MCF 10A (cell line): ENCODE measurements at regions not wholly inside any gene's neighbourhood (a gene's known extent, or its start where the extent isn't known, plus 50 kb on each side); places are given as distances from the start of the nearest gene placed in this dataset.

Experiments used
- BruUV-seq: library from RNA; stranded (reverse); fragments of 400-500 nt; replicated peaks from 2 replicates; lab custom pipeline; 2021; lab: Mats Ljungman, UMichigan
- CTCF ChIA-PET: fragments of 300-600 bp; sonication (Branson Sonifier 250); formaldehyde crosslinking; extraction: SDS; loops from one replicate; lab custom pipeline; 2021; ENCODE audit warnings: antibody characterized with exemption, inconsistent platforms; lab: Yijun Ruan, JAX
- POLR2A ChIA-PET: fragments of 300-600, 350-650 bp; sonication (Branson Sonifier 250); formaldehyde crosslinking; extraction: SDS; loops from one replicate; lab custom pipeline; 2020; ENCODE audit warnings: antibody characterized with exemption, inconsistent platforms; lab: Yijun Ruan, JAX
- DNase-seq: peaks from one replicate; pipeline ENCODE4 v3.0.0-alpha.2; 2018; ENCODE audit not compliant: unreplicated experiment
- H3K27ac Mint-ChIP-seq: one replicate; pipeline ENCODE4 v1.8.0; 2022; ENCODE audit warnings: mild to moderate bottlenecking, low read depth, mixed read lengths; ENCODE audit not compliant: unreplicated experiment
- H3K27me3 Mint-ChIP-seq: one replicate; pipeline ENCODE4 v1.8.0; 2022; ENCODE audit warnings: mixed read lengths; ENCODE audit not compliant: insufficient read depth, unreplicated experiment
- H3K36me3 Mint-ChIP-seq: one replicate; pipeline ENCODE4 v1.8.0; 2022; ENCODE audit warnings: mild to moderate bottlenecking, moderate library complexity, mixed read lengths; ENCODE audit not compliant: insufficient read depth, unreplicated experiment
- H3K4me1 Mint-ChIP-seq: one replicate; pipeline ENCODE4 v1.8.0; 2022; ENCODE audit warnings: mixed read lengths; ENCODE audit not compliant: insufficient read depth, unreplicated experiment
- H3K4me3 Mint-ChIP-seq: one replicate; pipeline ENCODE4 v1.8.0; 2022; ENCODE audit warnings: mild to moderate bottlenecking, moderate library complexity, mixed read lengths; ENCODE audit not compliant: unreplicated experiment
- H3K9me3 Mint-ChIP-seq: one replicate; pipeline ENCODE4 v1.8.0; 2022; ENCODE audit warnings: mixed read lengths; ENCODE audit not compliant: unreplicated experiment
- intact Hi-C: fragments of 100-400 bp; cut with micrococcal nuclease; formaldehyde crosslinking; loops from 2 replicates; pipeline ENCODE4 v1.14.1; 2022
- TF ChIP-seq, protein P1 (sequence below): fragments of 200-600 bp; IDR thresholded peaks from one replicate; pipeline ENCODE4 v1.8.0; 2022; ENCODE audit warnings: antibody characterized with exemption, mild to moderate bottlenecking; ENCODE audit not compliant: unreplicated experiment

DNA sequence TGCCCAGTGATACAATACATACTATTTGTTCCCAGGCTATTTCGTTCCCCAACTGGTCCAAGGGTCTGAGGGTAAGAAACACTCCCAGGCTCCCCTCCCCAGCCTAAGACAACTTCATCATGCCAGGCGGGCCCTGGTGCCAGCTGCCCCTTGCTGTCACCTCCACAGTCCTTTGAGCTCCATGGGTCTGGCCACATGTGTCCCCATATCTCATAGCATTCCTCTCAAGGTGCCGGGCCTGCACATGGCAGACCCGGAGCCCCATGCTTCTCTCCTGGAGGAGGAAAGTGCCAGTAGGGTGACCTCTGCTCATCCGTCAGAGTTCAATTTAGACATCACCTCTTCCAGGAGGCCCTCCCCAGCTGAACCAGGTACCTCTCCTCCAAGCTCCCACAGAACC, 120.5 kb downstream of the C5orf15 start:
- POLR2A ChIA-PET, result interaction anchor here (1.2 kb wide), 1 partner anchor 15 kb away, joined by 3 read pairs; no protein-coding TSS in a partner anchor
- intact Hi-C loops, result no loop called here
- TF ChIP-seq, protein P1, sequence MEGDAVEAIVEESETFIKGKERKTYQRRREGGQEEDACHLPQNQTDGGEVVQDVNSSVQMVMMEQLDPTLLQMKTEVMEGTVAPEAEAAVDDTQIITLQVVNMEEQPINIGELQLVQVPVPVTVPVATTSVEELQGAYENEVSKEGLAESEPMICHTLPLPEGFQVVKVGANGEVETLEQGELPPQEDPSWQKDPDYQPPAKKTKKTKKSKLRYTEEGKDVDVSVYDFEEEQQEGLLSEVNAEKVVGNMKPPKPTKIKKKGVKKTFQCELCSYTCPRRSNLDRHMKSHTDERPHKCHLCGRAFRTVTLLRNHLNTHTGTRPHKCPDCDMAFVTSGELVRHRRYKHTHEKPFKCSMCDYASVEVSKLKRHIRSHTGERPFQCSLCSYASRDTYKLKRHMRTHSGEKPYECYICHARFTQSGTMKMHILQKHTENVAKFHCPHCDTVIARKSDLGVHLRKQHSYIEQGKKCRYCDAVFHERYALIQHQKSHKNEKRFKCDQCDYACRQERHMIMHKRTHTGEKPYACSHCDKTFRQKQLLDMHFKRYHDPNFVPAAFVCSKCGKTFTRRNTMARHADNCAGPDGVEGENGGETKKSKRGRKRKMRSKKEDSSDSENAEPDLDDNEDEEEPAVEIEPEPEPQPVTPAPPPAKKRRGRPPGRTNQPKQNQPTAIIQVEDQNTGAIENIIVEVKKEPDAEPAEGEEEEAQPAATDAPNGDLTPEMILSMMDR, result no peak
- BruUV-seq, result no TSS peak
- CTCF ChIA-PET, result interaction anchor here (1.2 to 1.3 kb wide), 2 partner anchors 11 to 22 kb away, joined by 5 to 6 read pairs; no protein-coding TSS in a partner anchor
- no peak overlapping the region for H3K4me3 Mint-ChIP-seq
- no peaks in the 10 kb centered on the region for H3K36me3 Mint-ChIP-seq
- H3K27ac Mint-ChIP-seq, result no peak overlapping the region
- H3K9me3 Mint-ChIP-seq, result no peaks in the 10 kb centered on the region
- no peaks in the 10 kb centered on the region for H3K4me1 Mint-ChIP-seq
- H3K27me3 Mint-ChIP-seq, result peaks cover 40% of the 10 kb centered on the region
- DNase-seq, result no peak

DNA sequence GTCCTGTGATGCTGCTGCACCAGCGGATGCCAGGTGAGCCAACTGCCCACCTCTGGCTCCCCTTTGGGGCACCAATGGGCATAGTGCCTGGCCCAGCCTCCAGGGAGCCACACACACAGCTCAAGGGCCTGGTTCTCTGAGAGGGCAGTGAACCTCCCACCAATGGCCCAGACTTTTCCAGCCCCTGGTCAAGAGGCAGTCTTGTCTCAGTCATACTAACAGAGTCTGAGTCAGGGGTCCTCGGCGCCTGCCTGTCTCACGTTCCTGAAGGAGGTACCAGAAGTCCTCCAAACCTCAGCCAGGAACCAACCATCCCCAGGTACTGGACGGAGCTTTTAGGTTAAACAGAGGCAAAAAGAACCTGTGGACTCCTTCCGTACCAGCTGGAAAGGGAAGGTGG, 121.1 kb downstream of the C5orf15 start:
- H3K4me1 Mint-ChIP-seq, result no peaks in the 10 kb centered on the region
- H3K4me3 Mint-ChIP-seq, result no peak overlapping the region
- POLR2A ChIA-PET, result no interaction called here
- CTCF ChIA-PET, result interaction anchor here (1.3 kb wide), 1 partner anchor 22 kb away, joined by 6 read pairs; no protein-coding TSS in a partner anchor
- no peaks in the 10 kb centered on the region for H3K9me3 Mint-ChIP-seq
- TF ChIP-seq, protein P1, result no peak
- peaks cover 36% of the 10 kb centered on the region for H3K27me3 Mint-ChIP-seq
- BruUV-seq, result no TSS peak
- no peak overlapping the region for H3K27ac Mint-ChIP-seq
- no peaks in the 10 kb centered on the region for H3K36me3 Mint-ChIP-seq
- intact Hi-C loops, result no loop called here
- DNase-seq, result no peak

DNA sequence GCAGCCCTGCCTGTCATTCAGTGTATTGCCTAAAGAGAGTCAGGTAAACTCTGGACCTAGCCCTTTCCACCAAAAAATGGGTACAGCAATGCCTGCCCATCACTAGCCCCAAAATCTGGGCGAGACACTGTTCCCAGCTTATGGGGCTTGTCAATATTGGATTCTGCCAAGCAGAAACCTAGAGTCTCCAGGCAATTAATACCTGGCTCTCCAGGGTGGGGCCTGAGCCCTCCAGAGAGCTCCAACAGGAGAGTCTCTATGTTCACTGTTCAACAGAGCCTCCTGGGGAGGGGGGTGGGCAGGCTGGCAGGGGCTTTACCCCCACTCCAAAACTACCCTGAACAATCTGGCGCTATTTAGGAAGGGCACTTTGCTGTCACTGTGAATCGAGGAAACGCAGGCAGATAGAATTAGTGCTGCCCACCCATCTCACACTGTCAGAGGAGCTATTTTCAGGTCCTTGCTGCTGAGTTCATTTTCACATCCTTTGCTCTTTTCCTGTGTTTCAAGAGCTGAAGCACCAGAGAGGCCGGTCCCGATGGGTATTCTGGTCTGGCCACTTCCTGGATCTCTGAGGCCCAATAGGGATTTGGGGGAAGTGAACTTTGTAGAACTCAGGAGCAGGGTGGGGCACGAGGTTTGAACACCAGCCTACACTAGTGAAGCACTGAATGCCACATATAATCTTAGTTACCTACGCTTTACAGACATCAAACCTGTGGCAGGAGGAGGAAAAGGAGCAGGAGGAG, 121.8 kb downstream of the C5orf15 start:
- TF ChIP-seq, protein P1, result no peak
- no peak overlapping the region for H3K4me3 Mint-ChIP-seq
- H3K27me3 Mint-ChIP-seq, result peaks cover 36% of the 10 kb centered on the region
- no peaks in the 10 kb centered on the region for H3K4me1 Mint-ChIP-seq
- H3K9me3 Mint-ChIP-seq, result no peaks in the 10 kb centered on the region
- intact Hi-C loops, result no loop called here
- H3K27ac Mint-ChIP-seq, result no peak overlapping the region
- DNase-seq, result no peak
- CTCF ChIA-PET, result interaction anchor here (1.1 to 1.3 kb wide), 2 partner anchors 23 to 526 kb away, joined by 6 read pairs; no protein-coding TSS in a partner anchor
- BruUV-seq, result no TSS peak
- POLR2A ChIA-PET, result no interaction called here
- H3K36me3 Mint-ChIP-seq, result no peaks in the 10 kb centered on the region

DNA sequence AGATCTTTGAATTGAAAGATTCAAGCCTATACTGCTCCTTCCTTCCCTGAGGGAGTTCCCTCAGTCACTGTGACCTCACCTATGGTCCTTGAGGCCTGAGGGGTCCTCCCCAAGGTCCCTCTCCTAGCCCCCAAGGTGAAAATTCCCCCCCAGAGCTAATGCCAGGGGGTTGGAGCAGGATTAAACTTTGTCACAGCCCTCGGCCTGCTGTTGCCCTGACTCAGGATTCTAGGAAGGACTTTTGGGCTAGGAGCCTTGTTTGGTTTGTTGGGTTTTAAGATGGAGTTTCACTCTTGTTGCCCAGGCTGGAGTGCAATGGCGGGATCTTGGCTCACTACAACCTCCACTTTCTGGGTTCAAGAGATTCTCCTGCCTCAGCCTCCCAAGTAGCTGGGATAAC, 123.2 kb downstream of the C5orf15 start:
- CTCF ChIA-PET, result interaction anchor here (0.6 to 1.1 kb wide), 4 partner anchors 24 to 422 kb away, joined by 3 to 7 read pairs (median 3); no protein-coding TSS in a partner anchor
- TF ChIP-seq, protein P1, result no peak
- no peaks in the 10 kb centered on the region for H3K9me3 Mint-ChIP-seq
- H3K36me3 Mint-ChIP-seq, result no peaks in the 10 kb centered on the region
- peaks cover 36% of the 10 kb centered on the region for H3K27me3 Mint-ChIP-seq
- no TSS peak for BruUV-seq
- no peak for DNase-seq
- intact Hi-C loops, result no loop called here
- H3K4me3 Mint-ChIP-seq, result no peak overlapping the region
- POLR2A ChIA-PET, result no interaction called here
- no peaks in the 10 kb centered on the region for H3K4me1 Mint-ChIP-seq
- no peak overlapping the region for H3K27ac Mint-ChIP-seq
